ENCODE measurements at regions not wholly inside any gene's neighbourhood (a gene's known extent, or its start where the extent isn't known, plus 50 kb on each side); places are given as distances from the start of the nearest gene placed in this dataset.
"Not testable (repeated sequence)": the region's sequence is repeated elsewhere in the genome, so short reads cannot be mapped to it uniquely, and the experiment has no call there.

DNA sequence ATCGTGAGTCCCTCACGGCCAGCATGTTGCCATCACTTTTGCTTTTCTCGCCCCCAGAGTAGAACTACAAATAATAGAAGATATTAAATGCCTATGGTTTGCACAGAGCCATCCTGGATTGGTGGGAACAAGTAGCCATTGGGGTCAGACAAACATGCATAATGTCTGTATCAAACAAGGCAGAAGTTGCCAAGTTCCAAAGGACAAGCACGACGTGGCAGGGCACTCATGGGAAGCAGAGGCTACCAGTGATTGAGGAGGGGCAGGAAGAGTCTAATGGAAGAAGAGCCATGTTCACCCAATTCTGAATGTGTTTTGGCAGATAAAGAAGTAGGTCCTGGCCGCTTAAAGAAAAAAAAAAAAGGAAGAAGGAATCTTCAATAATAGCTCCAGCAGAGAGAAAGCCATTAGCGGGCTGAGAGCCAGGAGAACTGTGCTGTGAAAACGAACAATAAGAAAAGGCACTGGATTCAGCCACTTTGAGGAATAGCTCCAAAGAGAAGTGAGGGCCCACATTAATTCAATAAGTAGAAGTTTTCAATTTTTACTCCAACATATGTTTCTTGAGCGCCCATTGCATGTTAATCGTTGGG lies 153.7 kb upstream of the ADCY2 start:
- no peak for DNase-seq

DNA sequence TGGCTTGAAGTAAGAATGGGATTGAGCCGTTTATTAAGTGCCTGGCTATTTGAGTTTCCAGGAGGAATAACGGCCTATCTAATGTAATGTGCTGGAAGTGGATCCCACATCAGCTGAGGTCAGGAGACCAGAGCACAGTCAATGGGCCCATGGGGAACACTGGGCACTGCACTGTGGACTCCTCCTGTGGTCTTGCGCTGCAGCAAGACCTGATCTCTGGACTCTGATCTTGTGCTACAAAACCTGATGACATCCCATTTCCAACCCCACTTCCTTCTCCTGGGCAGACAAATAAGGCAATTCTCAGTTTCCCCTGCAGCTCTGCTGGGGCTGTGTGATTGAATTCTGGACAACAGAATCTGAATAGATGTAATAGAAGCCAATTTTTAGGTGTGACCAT lies 151.7 kb upstream of the ADCY2 start:
- no peak for DNase-seq

DNA sequence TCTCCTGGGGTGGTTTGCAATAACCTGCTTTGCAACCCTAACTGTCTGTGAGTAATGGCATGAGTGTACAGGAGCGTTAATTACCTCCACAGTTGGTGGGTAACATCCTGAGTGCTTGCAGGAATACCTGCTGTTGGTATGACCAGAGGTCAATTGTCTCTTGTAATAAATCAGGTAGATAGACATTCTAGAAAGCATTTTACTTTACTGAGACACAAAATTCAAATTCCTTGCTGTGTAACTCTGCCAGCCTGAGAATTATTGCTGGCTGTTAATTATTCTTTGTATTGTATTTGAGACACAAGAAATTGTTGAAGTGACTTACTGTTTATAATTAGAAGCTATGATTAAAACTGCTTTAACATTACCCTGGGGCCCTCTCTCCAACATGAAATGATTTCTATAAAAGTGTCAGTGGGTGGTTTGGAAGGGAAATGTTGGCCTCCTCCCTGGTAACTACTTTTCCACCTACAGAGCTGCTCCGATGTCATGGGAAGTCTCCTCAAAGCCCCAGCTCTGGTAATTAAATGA lies 150.8 kb upstream of the ADCY2 start:
- no peak for DNase-seq

DNA sequence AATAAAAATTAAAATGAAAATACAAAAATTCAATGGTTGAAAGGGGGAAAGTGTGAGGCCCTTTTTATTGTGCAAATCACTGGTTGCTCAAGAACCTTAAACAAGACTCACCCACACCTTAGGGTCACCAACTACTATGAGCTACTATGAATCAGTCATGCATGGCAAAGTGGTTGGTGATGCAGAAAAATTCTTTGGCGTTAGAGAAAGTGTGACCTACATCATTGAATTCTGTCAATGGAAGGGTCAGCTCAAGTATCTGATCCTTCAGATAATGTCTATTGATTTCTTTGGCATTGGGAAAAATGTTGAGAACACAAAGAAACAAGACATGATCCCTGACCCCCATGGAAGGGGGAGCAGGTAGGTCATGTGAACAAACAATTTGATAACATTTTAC lies 149.7 kb upstream of the ADCY2 start:
- no peak for DNase-seq

DNA sequence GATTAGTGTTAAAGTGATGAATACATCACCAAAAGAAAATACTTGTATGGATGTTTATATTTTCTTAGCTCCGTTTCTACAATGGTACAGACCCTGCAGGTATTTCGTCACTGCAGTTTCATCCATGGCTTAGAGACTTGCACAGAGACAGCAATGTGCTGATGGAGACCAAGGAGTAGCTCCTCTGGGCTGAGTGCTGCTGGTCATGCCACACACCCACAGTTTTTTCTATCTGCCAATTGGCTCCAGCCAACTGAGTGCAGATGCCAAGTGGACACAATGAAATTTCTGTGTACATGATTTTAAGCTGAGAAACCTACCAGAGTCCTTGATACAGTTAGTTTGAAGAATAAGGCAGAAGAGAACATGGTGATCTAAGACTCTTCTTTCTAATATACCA lies 145.9 kb upstream of the ADCY2 start:
- no peak for DNase-seq

DNA sequence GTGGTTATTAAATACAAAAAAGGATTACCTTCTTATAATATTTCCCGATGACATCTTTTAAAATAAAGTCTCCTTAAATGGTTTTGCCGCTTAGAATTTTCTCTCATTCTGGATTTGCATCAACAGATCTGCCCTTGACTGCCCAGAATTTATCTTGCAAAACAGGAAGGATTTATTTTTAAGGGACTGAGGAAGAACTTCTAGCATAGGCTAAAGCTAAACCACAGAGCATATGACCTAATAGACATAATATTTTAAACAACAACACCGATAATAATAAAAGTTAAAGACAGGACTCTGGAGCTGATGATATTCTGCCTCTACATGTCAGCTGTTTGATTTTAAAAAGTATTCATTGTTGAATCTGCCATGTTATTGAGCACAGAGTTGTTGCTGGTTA lies 145.3 kb upstream of the ADCY2 start:
- no peak for DNase-seq

DNA sequence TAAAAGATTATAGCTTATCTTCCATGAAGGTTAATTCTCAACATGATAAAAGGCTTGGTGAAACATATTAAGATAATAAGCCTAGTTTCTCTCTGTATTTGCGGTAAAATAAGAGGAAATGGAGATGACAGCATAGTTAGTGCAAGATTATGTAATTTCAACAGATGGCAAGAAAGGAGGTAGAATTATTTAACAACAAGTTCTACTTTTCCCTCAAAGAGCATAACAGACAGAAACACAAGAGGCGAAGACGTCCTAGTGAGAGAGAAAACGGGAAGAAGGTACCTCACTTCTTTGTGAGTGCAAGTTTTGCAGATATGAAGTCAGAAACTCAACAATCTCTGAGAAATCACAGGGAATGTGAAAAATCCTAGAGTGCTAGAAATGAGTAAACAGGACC lies 144.8 kb upstream of the ADCY2 start:
- no peak for DNase-seq

DNA sequence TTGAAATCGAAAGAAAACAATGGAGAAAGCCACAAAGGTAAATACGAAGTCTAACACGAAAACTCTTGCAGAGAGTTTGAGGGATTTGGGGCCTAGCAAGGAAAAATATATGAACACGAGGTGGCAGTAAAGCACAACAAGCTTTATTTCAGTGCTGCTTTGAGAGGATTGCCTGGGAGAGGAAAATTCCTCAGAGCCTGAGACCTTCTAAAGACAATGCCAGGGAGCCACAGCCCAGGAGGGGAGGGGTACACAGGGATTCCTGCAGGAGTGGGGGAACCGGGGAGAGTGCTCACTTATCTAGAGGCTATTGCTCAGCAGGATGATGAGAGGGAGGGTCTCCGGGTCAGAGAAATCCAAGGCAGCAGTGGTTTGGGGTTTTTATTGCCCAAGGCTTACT lies 134.9 kb upstream of the ADCY2 start:
- peak; percentile 46 for DNase-seq

DNA sequence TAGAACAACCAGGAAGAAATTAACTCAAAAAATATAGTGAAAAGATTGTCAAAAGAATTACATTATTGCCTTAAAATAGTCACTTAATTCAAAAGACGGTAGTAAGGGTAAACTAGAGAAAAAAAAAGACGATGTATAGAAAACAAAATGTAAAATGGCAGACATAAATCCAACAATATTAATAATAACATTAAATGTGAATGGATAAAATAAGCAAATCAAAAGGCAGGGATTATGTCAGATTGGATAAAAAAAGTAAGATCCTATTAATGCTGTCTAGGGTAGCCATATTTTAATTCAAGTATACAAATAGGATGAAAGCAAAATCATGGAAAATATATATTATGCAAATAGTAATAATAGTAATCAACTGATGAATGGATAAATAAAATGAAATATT lies 134.0 kb upstream of the ADCY2 start:
- DNase-seq: no peak

DNA sequence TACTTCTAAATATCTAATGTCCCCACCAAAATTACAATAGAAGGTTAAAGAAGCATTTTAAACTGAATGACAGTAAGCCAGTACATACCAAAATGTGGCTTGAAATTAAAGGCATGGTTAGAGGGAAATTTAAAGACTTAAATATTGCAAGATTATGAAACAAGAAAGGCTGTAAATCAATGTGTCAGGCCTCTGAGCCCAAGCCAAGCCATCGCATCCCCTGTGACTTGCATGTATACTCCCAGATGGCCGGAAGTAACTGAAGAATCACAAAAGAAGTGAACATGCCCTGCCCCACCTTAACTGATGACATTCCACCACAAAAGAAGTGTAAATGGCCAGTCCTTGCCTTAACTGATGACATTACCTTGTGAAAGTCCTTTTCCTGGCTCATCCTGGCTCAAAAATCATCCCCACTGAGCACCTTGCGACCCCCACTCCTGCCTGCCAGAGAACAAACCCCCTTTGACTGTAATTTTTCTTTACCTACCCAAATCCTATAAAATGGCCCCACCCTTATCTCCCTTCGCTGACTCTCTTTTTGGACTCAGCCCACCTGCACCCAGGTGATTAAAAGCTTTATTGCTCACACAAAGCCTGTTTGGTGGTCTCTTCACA lies 132.4 kb upstream of the ADCY2 start:
- DNase-seq: not testable (repeated sequence)

DNA sequence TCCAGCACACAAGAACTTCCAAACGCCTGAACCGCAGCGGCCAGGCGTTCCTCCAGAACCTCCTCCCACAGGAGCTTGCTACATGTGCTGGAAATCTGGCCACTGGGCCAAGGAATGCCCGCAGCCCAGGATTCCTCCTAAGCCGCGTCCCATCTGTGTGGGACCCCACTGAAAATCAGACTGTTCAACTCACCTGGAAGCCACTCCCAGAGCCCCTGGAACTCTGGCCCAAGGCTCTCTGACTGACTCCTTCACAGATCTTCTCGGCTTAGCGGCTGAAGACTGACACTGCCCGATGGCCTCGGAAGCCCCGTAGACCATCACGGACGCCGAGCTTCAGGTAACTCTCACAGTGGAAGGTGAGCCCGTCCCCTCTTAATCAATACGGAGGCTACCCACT lies 130.2 kb upstream of the ADCY2 start:
- DNase-seq: not testable (repeated sequence)

DNA sequence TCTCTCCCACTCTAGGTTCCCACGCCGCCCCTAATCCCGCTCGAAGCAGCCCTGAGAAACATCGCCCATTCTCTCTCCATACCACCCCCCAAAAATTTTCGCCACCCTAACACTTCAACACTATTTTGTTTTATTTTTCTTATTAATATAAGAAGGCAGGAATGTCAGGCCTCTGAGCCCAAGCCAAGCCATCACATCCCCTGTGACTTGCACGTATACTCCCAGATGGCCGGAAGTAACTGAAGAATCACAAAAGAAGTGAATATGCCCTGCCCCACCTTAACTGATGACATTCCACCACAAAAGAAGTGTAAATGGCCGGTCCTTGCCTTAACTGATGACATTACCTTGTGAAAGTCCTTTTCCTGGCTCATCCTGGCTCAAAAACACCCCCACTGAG lies 127.2 kb upstream of the ADCY2 start:
- not testable (repeated sequence) for DNase-seq

DNA sequence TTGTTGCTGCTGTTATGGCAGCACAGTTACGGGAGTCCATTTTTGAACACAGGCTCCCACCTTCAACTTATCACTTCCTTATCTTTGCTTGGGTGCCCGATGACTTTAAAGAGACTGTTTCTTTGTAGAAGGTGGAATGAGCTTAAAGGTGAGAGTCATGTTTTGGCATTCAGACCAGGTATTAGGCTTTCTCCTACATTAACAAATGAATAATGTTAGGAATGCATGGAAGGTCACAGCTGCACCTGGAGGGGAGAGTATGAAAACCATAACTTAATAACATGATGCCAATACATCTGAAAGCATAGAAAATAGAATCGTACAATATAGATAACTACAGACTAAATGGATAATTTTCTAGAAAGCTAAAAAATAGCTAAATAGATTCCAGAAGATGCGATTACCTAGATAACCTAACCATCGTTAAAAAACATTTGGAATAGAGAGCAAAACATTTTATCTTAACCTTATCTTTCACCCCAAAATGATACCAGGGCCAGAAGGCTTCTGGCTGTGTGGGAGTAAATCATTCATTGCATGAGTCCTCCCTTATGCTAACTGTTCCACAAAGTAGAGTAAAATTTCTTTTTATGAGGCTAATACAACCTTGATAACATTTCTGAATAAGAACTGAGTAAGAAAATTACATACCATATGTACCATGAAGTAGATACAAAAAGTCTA lies 126.2 kb upstream of the ADCY2 start:
- DNase-seq: no peak

DNA sequence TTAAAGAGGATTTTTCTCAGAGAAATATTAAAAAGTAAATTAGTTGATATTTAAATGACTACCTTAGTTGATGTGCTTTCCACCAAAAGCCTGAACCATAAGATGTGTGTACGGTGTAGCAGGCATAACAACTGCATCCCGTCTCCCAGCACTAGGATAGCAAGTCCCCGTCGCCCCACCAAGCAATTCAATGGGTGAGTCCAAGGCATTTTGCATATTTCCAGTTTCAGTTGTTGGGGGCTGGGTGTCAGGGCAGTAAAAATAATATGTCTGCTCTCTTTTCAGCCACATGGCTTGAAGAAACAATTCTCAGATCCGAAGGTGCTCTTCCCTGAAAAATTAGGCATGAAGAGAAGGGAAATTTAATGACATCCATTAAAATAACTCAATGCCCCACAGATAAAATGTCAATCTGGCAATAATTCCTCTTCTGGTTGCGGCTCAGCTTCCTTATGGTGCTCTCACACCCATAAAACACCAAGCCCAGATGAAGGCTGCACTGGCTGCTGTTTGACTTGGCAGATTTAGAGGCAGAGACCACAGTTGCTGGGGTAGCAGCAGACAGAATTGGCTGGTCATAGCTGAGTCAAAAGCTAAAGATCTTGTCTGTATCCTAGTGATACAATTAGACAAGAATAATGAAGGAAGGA lies 124.4 kb upstream of the ADCY2 start:
- DNase-seq: no peak

DNA sequence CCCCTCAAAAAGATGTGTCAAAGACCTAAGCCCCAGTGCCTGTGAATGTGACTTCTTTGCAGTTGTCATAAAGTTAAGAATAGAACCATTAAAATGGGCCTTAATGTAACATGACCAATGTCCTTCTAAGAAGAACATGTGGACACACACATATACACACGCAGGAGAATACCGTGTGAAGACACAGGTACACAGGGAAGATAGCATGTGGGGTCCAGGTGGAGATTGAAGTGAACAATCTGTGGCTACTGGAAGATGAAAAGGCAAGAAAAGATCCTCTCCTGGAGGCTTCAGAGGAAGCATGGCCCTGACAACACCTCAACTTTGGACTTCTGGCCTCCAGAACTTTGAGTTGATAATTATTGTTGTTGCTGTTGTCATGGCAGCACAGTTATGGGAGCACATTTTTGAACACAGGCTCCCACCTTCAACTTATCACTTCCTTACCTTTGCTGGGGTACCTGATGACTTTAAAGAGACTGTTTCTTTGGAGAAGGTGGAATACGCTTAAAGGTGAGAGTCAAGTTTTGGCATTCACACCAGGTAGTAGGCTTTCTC lies 123.5 kb upstream of the ADCY2 start:
- DNase-seq: no peak

DNA sequence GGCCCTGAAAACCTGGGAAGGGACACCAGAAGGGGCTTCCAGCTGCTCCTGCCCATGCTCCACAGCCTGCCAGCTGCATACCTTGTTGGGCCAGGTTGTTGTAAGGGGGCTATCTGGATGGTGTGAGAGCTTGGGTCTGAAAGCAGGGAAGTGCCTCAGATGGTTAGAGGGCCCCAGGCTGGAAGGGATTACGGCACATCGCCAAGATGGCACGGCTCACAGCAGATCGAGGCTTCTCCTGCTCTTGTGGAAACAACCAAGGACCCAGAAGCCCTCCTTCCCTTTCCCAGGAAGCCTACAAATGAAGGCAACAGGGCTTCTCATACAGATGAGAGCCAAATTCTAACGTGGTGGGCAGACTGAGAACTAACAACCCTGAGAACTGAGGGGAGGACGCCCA lies 121.7 kb upstream of the ADCY2 start:
- DNase-seq: no peak

DNA sequence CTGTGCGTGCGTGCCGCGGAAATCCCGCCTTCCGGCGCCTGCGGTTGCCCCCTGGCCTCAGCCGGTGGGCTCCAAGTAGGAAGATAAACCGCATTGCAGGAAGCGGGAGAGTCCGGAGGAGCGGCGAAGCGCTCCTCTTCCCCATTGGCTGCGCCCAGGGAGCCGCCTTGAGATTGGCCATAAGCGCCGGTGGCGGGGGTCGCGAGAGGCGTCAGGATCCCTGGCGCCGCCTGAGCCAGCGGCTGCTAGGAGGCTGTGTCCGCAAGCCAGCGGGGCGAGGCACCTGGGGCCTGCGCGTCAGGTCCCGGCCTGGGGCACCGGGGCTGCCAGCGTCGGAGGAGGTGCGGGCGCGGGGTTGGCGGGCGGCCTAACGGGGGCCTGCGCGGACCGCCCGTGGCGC lies 106.3 kb upstream of the ADCY2 start:
- not testable (repeated sequence) for DNase-seq

DNA sequence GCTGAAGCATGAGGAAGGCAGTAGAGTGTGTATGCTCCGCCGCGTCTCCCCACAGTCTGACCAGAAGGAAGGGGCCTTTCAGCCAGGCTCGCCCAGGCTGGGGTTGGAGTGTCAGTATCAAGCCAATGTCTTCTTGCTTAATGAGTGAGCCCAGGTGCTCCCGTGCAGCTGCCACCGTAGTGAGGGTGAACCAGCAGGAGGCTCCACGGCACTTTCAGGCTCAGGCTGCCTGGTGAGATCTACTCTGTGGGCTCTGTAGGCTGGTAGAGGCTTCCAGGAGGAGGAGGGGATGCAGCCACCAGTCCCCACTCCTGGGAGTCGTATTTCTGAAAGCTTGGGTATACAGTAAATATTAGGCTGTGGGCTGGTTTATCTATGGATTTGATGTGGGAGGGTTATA lies 98.1 kb upstream of the ADCY2 start:
- not testable (repeated sequence) for DNase-seq

DNA sequence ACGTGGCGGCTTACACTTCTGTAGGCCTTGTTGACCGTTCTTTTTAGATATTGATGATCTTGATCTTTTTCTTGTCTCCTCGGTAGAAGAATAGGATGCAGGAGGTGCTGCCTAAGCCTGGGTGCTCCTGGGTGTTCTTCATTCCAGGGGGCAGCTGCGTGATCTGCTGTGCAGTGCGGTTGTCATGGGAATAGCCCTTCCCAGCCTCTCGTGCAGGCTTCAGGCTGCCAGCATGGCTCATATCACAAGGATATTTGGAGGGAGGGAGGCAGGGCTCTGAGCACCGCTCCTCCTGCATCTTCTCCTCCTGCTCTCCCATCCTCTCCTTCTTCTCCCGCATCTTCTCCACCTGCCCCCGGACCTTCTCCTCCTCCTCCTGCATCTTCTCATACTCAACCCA lies 96.2 kb upstream of the ADCY2 start:
- DNase-seq: not testable (repeated sequence)

DNA sequence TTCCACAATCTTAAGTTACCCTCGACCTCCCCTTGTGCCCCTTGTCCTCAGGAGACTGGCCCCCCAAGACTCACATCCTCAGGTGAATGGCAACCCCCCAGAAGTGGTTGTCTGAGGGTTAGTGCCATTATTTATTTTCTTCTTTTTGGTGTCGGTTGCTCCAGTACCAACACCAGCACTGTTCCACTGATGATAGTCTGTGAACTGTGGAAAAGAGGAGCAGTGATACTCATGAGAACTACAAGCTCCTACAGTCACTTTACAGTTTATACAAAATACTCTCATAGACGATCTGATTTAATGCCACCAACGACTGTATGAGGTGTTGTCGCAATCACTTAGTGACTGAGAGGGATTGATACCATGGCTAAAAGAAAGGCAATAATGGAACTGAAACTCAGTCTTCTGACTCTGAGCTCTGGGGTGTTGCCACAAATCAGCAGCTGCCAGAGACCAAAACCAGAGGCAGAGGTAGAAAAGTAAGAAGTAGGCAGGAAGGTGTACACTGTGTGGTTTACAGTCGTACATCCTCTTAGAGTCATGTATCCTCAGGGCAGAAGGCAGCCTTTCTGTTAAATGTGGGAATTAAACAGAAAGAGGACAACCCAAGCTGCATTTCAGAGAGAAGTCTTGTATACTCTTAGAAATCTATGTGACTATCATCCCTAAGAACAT lies 90.8 kb upstream of the ADCY2 start:
- DNase-seq: not testable (repeated sequence)

DNA sequence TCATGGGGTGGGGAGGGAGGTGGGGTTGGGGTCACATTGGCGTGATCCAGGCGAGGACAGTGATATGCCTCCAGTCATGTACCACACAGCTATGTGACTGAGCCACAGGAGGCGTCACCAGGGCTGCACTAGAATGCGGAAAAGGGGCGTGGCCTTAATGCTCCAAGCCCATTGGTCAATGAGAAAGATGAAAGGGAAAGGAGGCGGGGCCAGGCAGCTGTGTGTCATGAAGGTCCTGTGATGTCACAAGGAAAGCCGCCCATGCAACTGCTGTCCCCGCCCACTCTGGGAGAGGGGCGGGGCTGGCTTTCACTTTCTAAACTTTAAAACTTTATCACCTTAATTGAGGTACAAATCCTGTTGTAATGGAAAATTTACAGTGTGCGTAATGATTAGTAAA lies 89.4 kb upstream of the ADCY2 start:
- not testable (repeated sequence) for DNase-seq

DNA sequence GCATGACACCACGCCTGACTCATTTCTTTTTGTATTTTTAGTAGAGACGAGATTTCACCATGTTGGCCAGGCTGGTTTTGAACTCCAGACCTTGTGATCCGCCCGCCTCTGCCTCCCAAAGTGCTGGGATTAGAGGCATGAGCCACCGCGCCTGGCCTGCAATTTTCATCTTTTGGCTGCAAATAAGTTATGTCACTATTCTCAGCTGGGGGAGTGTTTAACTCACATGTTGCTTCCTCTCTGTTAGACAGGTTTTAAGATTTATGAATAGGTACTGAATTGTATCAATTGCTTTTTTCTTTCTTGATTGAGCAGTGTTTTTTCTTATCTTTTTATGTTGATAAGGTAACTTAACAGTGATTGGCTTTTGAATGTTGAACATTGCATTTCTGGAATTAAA lies 88.2 kb upstream of the ADCY2 start:
- DNase-seq: not testable (repeated sequence)

DNA sequence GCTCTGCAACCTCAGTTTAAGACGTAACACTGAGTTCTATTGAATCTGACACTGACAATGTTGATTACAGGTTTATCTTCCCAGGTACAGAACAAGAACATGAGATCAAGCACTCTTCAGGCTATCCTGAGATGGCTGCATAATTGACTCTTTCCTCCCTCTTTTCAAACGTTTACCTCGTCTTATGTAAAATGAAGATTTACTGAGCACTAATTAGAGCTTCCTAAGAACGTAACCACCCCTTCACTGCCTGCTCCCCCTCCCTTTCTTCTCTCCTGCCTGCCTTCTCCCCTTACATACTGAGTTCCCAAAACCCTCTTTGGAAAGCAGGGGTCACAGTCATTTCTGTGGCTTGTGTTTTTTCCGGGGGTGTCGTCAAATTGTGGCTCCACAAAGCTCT lies 86.2 kb upstream of the ADCY2 start:
- not testable (repeated sequence) for DNase-seq

All from NCI-H1694 (cell line).